Anterior cingulate cortex (tissue), 58 donors: ENCODE measurements at regions not wholly inside any gene's neighbourhood (a gene's known extent, or its start where the extent isn't known, plus 50 kb on each side); places are given as distances from the start of the nearest gene placed in this dataset.
"Not testable (repeated sequence)": the region's sequence is repeated elsewhere in the genome, so short reads cannot be mapped to it uniquely, and the experiment has no call there.

Experiments
- DNase-seq, 58 donors: peaks; one replicate each; lab custom pipeline; 2025; lab: John Stamatoyannopoulos, UW

GRCh38 chr10:120184547-120185337, 272.3 kb upstream of the PLPP4 start:
- DNase-seq = no peak

GRCh38 chr10:120186506-120186905, 270.5 kb upstream of the PLPP4 start:
- no peak for DNase-seq

- not testable (repeated sequence) for DNase-seq
These were observed 269.9 kb upstream of the PLPP4 start for GRCh38 chr10:120187168-120187567.

DNA sequence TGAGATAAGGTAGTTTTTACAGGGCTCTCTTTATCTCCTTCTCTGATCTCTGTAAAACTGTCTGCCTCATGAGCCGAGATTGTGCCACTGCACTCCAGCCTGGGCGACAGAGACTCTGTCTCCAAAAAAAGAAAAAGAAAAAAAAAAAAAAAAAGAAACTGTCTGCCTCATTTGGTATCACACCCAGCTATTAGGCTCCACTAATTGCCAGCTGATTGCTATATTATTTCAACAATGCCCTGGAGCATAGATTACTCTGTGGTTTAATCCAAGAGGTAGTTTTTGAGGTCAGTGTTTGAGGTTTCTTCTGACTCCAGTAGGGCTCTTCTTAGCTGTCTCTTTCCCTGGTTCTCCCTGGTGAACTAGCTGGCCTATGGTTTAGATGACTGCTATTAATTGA, 268.1 kb upstream of the PLPP4 start:
- DNase-seq = no peak

DNA sequence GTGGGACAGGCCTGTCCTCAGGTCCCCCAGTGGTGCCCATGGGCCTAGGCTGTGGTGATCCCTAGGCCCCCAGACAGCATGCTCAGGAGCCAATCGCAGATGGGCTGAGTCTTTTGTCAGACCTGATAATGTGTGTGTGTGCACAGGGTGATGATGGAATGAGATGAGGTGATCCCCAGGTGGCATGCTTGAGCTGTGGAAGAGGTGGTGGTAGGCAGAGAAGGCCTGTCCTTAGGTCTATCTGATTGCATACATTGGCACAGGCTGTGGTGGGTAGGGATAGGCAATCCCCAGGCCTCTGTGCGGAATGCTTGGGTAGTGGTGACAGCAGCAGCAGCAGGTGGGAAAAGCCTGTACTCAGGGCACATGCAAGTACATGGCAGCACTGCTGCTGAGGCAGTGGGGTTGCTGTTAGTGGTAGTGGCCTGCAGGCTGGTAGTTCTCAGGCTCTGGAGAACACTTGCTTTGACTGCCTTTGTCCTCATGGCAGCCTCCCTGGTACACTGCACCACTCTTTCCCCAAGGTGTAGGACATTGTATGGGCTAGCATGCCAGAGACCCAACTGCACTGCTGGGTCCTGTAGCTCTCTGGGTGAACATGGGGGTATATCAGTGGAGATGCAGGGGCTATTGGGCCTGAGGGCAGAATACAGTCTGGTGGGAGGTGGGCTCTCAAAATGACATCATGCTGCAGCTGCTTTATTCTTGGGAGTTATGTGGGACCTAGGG, 260.9 kb upstream of the PLPP4 start:
- DNase-seq = no peak

DNA sequence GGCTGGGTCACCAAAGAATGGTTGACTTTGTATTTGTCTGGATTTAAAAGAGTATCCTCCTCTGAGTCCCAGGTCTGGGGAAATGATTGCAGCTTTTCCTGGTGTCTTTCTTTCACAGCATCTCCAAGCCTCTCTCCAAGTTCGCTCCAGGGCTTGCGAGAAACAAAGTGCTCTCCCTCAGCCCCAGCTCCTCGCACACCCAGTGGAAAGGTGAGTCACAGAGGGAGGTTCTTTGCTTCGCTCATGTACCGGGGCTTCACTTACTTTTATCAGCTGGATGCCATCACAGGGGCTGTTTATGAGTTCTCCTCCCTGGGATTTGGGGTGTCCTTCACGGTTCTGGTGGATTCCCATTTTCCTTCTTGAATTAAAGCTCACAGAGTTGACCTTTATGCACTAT, 252.2 kb upstream of the PLPP4 start:
- no peak for DNase-seq

DNA sequence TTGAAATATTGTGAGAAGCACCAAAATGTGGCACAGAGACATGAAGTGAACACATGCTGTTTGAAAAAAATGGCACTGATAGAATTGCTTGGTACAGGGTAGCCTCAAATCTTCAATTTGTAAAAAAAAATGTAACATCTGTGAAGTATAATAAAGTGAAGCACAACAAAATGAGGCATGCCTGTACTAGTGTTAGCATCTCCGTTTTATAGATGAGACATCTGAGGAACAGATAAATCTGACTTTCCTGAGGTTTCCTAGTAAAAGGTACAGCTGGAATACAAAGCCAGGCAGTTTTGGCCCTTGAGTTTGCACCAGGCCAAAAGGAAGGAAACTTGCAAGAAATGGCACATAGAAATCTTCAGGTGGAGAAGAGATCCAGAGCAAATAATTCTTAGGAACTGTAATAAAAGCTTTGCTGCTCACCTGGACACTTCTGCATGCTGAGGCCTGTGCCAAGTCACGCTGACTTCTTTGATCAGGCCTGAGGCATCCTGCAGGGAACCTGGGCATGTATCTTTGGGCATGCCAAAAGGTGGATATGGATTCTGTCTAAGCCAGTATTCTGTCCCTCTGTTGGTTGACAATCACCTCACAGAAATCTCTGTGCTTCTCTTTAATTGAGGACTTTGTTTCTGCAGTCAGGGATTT, 251.5 kb upstream of the PLPP4 start:
- DNase-seq = no peak

GRCh38 chr10:120208488-120208887, 248.5 kb upstream of the PLPP4 start:
- DNase-seq = no peak

DNA sequence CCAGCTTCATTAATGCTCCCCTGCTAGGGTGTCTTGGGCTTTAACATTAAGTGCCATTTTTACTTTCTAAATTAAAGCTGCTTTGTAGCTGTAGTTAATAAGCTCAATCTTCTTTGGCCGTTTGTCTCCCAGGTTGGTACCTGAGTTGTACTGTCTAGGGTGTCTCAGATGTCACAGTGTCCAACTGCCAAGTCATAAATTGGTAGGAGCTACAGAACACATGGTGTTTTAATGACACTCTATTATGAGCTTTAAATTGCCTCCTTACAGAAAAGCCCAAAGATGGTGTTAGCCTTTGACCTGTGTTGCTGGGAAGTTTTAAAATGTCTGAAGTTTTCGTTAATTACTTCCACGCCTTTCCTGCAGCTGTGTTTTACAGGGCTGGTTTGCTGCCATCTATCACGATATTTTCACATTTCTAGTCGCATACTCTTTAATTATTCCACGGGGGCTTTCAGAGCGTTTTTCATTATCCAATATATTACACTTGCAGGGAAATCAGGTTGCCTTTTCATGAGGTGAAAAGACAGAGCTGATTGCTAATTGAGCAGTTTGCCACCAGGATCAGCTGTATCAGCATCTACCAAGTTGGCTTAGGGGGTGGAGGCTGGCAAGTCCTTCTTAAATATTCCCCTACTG, 247.8 kb upstream of the PLPP4 start:
- DNase-seq = no peak

DNA sequence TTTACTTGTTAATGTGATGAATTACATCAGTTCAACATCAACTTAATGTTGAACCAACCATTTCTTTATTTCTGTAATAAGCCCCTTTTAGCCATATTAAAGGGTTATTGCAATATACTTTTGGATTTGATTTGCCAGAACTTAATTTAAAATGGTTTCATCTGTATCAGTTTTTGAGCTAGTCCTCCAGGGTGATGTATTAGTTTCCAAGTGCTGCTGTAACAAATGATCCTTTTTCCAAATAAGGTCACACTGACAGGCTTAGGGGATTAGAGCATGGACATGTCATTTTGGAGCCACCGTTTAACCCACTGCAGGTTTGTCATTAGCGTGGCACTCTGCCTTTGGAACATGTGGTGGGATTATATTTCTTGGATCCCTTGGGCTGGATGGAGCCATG, 244.8 kb upstream of the PLPP4 start:
- DNase-seq = no peak

DNA sequence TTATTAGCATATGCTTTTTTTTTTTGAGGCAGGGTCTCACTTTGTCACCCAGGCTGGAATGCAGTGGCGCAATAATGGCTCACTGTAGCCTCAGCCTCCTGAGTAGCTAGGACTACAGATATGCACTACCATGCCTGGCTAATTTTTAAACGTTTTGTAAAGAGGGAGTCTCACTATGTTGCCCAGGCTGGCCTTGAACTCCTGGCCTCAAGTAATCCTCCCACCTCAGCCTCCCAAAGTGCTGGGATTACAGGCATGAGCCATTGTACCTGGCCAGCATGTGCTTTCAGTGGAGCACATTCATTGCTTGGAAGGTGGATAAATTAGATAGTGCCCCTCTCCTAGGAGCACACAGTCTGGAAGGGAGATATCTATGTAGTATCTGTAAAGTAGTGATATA, 243.7 kb upstream of the PLPP4 start:
- not testable (repeated sequence) for DNase-seq

- no peak for DNase-seq
These were observed 239.3 kb upstream of the PLPP4 start for GRCh38 chr10:120217736-120218135.

- no peak for DNase-seq
These were observed 235.0 kb upstream of the PLPP4 start for GRCh38 chr10:120221873-120222485.

- DNase-seq = no peak
These were observed 227.4 kb upstream of the PLPP4 start for GRCh38 chr10:120229641-120230040.

DNA sequence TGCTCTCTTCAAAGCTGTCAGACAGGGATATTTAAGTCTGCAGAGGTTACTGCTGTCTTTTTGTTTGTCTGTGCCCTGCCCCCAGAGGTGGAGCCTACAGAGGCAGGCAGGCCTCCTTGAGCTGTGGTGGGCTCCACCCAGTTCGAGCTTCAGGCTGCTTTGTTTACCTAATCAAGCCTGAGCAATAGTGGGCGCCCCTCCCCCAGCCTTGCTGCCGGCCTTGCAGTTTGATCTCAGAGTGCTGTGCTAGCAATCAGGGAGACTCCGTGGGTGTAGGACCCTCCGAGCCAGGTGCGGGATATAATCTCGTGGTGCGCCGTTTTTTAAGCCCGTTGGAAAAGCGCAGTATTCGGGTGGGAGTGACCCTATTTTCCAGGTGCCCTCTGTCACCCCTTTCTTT, 217.3 kb upstream of the PLPP4 start:
- DNase-seq = not testable (repeated sequence)

DNA sequence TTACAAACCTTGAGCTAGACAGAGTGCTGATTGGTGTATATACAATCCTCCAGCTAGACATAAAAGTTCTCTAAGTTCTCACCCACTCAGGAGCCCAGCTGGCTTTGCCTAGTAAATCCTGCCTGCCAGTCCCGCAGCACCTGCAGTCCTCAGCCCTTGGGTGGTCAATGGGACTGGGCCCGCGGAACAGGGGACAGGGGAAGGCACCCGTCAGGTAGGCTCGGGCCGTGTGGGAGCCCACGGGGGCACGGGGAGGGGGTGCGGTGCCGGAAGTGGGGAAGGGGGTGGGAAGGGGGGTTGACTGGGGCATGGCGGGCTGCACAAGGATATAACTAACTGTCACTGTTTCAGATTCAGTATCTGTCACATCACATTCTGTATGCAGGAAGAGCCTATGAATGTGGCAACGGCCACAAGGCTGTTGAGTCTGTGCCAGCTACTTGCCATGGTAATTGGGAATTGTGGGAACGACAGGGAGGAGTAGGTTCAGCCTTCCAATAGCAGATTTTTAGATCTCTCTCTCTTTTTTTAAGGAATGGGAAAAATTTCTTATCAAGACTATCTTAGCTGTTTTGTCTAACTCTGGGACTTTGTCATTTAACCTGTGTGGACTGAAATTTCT, 205.1 kb upstream of the PLPP4 start:
- no peak for DNase-seq

- no peak for DNase-seq
These were observed 203.9 kb upstream of the PLPP4 start for GRCh38 chr10:120253131-120253530.

DNA sequence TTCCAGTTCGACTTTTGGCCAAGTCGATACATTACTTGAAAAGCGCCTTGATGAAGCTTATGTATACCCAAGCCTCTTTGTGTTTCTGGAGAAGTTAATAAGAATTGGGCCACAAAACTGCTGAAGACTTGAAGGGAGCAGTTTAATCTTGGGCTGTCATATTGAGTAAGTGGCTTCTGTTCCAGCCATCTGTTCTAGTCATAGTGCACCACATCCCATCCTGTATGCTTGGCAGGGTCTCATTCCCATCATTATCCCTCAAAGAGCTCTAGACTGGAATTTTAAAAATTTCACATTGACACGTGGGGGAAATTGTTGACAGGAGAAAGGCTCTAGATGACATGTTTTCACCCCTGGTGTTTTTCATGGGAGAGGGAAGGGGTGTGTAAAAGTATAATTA, 196.6 kb upstream of the PLPP4 start:
- no peak for DNase-seq

DNA sequence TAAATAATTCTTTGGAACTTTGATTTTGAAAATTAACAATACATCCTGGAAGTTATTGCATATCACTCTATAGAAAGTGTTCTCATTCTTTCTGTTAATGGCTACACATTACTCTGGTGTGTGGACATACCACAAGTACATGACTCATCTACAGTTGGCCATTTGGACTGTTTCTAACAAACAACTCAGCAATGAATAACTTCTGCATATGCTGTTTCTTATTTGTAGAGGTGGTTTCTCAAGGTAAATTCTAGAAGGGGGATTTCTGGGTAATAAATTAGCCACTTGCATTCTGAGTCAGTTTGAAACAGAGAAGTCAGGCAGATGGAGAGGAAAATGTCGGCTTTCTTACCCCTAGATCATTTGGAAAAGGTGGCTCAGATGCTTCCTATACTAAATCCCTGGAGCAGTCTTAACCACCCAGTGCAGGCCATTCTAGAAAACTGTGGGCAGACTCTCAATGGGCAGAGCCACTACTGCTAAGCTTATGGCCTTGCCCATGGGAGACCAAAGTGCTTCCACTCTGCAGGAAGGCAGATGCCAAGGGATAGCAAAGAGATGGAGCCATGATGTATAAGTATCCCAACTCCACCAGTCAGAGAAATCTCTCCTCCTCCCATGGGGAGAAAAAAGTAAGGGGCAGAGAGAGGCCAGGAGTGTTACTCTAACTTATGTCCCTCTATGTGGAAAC, 194.0 kb upstream of the PLPP4 start:
- DNase-seq = no peak

- no peak for DNase-seq
These were observed 191.0 kb upstream of the PLPP4 start for GRCh38 chr10:120266022-120266421.
